ENCODE measurements at regions not wholly inside any gene's neighbourhood (a gene's known extent, or its start where the extent isn't known, plus 50 kb on each side); places are given as distances from the start of the nearest gene placed in this dataset.

DNA sequence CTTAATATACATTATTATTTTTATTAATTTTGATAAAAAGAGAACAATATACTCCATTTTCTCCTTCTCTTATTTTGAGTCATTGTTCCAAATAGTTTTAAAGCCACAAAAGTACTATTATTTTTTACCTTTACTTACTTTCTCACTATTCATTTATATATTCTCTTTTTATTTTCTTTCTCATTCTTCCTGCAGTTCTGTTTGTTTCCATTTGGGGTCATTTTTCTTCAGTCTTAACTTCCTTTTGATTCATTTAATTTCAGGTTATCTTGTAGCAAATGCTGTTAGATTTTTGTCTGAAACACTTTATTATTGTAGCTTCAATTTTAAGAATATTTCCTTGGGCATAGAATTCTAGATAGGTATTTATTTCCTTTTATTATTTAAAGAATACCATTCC, 438.6 kb upstream of the EPHA5 start:
- TF ChIP-seq, protein P1, sequence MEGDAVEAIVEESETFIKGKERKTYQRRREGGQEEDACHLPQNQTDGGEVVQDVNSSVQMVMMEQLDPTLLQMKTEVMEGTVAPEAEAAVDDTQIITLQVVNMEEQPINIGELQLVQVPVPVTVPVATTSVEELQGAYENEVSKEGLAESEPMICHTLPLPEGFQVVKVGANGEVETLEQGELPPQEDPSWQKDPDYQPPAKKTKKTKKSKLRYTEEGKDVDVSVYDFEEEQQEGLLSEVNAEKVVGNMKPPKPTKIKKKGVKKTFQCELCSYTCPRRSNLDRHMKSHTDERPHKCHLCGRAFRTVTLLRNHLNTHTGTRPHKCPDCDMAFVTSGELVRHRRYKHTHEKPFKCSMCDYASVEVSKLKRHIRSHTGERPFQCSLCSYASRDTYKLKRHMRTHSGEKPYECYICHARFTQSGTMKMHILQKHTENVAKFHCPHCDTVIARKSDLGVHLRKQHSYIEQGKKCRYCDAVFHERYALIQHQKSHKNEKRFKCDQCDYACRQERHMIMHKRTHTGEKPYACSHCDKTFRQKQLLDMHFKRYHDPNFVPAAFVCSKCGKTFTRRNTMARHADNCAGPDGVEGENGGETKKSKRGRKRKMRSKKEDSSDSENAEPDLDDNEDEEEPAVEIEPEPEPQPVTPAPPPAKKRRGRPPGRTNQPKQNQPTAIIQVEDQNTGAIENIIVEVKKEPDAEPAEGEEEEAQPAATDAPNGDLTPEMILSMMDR (IDR thresholded peaks at IDR 0.05), result no peak
- TF ChIP-seq POLR2A (IDR thresholded peaks at IDR 0.05), result no peak
